Sigmoid colon (tissue), 3 donors: ENCODE measurements at regions not wholly inside any gene's neighbourhood (a gene's known extent, or its start where the extent isn't known, plus 50 kb on each side); places are given as distances from the start of the nearest gene placed in this dataset.

Source experiments
- CTCF ChIP-seq, 4 experiments: fragments of 450-650 bp in 3 of 4; fragments of 200-600 bp in 1 of 4; IDR thresholded peaks; one replicate each; pipeline ENCODE4 v1.5.1; 2016 to 2019; ENCODE audit warnings: antibody characterized with exemption in 4 of 4, mild to moderate bottlenecking in 3 of 4, moderate library complexity in 2 of 4
- POLR2A ChIP-seq, 2 donors: fragments of 450-650 bp; IDR thresholded peaks; one replicate each; pipeline ENCODE4 v1.6.1; 2016; ENCODE audit warnings: antibody characterized with exemption in 2 of 2, mild to moderate bottlenecking in 2 of 2, moderate library complexity in 2 of 2

- TF ChIP-seq CTCF (IDR thresholded peaks at IDR 0.05) (no peak), POLR2A (IDR thresholded peaks at IDR 0.05) (no peak)
Measured at GRCh38 chr3:107208796-107209195, 168.4 kb upstream of the CCDC54 start.
